Nephron (organoid): ENCODE measurements at regions not wholly inside any gene's neighbourhood (a gene's known extent, or its start where the extent isn't known, plus 50 kb on each side); places are given as distances from the start of the nearest gene placed in this dataset.

Source experiments
- H3K27ac Mint-ChIP-seq, 3 experiments: 2 replicates each; pipeline ENCODE4 v1.8.0; 2020; ENCODE audit warnings: mixed read lengths in 3 of 3, mild to moderate bottlenecking in 2 of 3, moderate library complexity in 1 of 3
- H3K27me3 Mint-ChIP-seq: 2 replicates; pipeline ENCODE4 v1.8.0; 2021; ENCODE audit warnings: low read depth, mild to moderate bottlenecking, moderate library complexity, mixed read lengths
- H3K36me3 Mint-ChIP-seq: 2 replicates; pipeline ENCODE4 v1.8.0; 2020; ENCODE audit warnings: low read depth, mixed read lengths
- H3K4me1 Mint-ChIP-seq: 2 replicates; pipeline ENCODE4 v1.8.0; 2020; ENCODE audit warnings: mixed read lengths
- H3K4me3 Mint-ChIP-seq, 3 experiments: 2 replicates each; pipeline ENCODE4 v1.8.0; 2020; ENCODE audit warnings: mild to moderate bottlenecking in 3 of 3, mixed read lengths in 3 of 3, moderate library complexity in 2 of 3
- H3K9me3 Mint-ChIP-seq: 2 replicates; pipeline ENCODE4 v1.8.0; 2020; ENCODE audit warnings: mixed read lengths
- CTCF ChIP-seq, 3 experiments: fragments of 200-600 bp; sonication (generic); IDR thresholded peaks; one replicate each; pipeline ENCODE4 v1.5.0; 2021; ENCODE audit warnings: antibody characterized with exemption in 3 of 3; ENCODE audit not compliant: unreplicated experiment in 3 of 3

GRCh38 chr1:214970016-214970415, 112.5 kb upstream of the KCNK2 start:
- no peak overlapping the region for H3K4me3 Mint-ChIP-seq
- H3K27me3 Mint-ChIP-seq, result no peaks in the 10 kb centered on the region
- no peak overlapping the region for H3K27ac Mint-ChIP-seq
- no peaks in the 10 kb centered on the region for H3K9me3 Mint-ChIP-seq
- no peaks in the 10 kb centered on the region for H3K36me3 Mint-ChIP-seq
- no peak for TF ChIP-seq CTCF (IDR thresholded peaks at IDR 0.05; ENCODE audit: unreplicated experiment in 3 of 3)
- no peaks in the 10 kb centered on the region for H3K4me1 Mint-ChIP-seq

- Mint-ChIP-seq H3K4me3 (no peak overlapping the region), H3K4me1 (no peaks in the 10 kb centered on the region), H3K27me3 (no peaks in the 10 kb centered on the region), H3K36me3 (no peaks in the 10 kb centered on the region), H3K27ac (no peak overlapping the region), H3K9me3 (no peaks in the 10 kb centered on the region)
- TF ChIP-seq CTCF (IDR thresholded peaks at IDR 0.05; ENCODE audit: unreplicated experiment in 3 of 3), result no peak
Observed at GRCh38 chr1:214971071-214971470, 111.5 kb upstream of the KCNK2 start.

GRCh38 chr1:214974002-214974401, 108.5 kb upstream of the KCNK2 start:
- no peak for TF ChIP-seq CTCF (IDR thresholded peaks at IDR 0.05; ENCODE audit: unreplicated experiment in 3 of 3)
- no peak overlapping the region for H3K27ac Mint-ChIP-seq
- no peaks in the 10 kb centered on the region for H3K36me3 Mint-ChIP-seq
- no peak overlapping the region for H3K4me3 Mint-ChIP-seq
- H3K4me1 Mint-ChIP-seq, result no peaks in the 10 kb centered on the region
- no peaks in the 10 kb centered on the region for H3K9me3 Mint-ChIP-seq
- no peaks in the 10 kb centered on the region for H3K27me3 Mint-ChIP-seq

DNA sequence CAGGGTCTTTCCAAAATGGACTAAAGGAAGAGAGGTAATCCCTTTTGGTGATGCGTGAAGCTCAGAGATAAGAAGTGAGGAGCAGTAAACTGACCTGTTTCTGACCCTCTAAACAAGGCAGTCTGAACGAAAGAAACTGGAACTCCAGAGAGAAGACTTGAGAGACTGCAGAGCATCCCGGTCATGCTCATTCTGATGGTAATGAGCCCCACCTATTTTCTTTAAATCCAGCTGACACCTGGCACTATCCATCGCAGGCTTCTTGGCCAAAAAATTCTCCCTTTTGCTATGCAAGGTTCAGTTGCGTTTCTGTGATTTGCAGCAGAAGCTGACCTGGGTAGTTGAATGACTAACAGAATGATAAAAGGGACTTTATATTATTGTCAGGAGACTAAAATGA, 105.9 kb upstream of the KCNK2 start:
- no peaks in the 10 kb centered on the region for H3K4me1 Mint-ChIP-seq
- no peak overlapping the region for H3K27ac Mint-ChIP-seq
- H3K9me3 Mint-ChIP-seq, result no peaks in the 10 kb centered on the region
- no peaks in the 10 kb centered on the region for H3K27me3 Mint-ChIP-seq
- TF ChIP-seq CTCF (IDR thresholded peaks at IDR 0.05; ENCODE audit: unreplicated experiment in 3 of 3), result no peak
- no peaks in the 10 kb centered on the region for H3K36me3 Mint-ChIP-seq
- H3K4me3 Mint-ChIP-seq, result no peak overlapping the region

GRCh38 chr1:214977110-214977509, 105.4 kb upstream of the KCNK2 start:
- no peaks in the 10 kb centered on the region for H3K4me1 Mint-ChIP-seq
- H3K9me3 Mint-ChIP-seq, result no peaks in the 10 kb centered on the region
- H3K27ac Mint-ChIP-seq, result no peak overlapping the region
- no peaks in the 10 kb centered on the region for H3K36me3 Mint-ChIP-seq
- no peak for TF ChIP-seq CTCF (IDR thresholded peaks at IDR 0.05; ENCODE audit: unreplicated experiment in 3 of 3)
- no peaks in the 10 kb centered on the region for H3K27me3 Mint-ChIP-seq
- no peak overlapping the region for H3K4me3 Mint-ChIP-seq

GRCh38 chr1:214977700-214978374, 104.7 kb upstream of the KCNK2 start:
- H3K27ac Mint-ChIP-seq, result no peak overlapping the region
- H3K27me3 Mint-ChIP-seq, result no peaks in the 10 kb centered on the region
- H3K36me3 Mint-ChIP-seq, result no peaks in the 10 kb centered on the region
- no peak overlapping the region for H3K4me3 Mint-ChIP-seq
- no peaks in the 10 kb centered on the region for H3K9me3 Mint-ChIP-seq
- H3K4me1 Mint-ChIP-seq, result no peaks in the 10 kb centered on the region
- TF ChIP-seq CTCF (IDR thresholded peaks at IDR 0.05; ENCODE audit: unreplicated experiment in 3 of 3), result no peak
